ENCODE measurements at regions not wholly inside any gene's neighbourhood (a gene's known extent, or its start where the extent isn't known, plus 50 kb on each side); places are given as distances from the start of the nearest gene placed in this dataset.

DNA sequence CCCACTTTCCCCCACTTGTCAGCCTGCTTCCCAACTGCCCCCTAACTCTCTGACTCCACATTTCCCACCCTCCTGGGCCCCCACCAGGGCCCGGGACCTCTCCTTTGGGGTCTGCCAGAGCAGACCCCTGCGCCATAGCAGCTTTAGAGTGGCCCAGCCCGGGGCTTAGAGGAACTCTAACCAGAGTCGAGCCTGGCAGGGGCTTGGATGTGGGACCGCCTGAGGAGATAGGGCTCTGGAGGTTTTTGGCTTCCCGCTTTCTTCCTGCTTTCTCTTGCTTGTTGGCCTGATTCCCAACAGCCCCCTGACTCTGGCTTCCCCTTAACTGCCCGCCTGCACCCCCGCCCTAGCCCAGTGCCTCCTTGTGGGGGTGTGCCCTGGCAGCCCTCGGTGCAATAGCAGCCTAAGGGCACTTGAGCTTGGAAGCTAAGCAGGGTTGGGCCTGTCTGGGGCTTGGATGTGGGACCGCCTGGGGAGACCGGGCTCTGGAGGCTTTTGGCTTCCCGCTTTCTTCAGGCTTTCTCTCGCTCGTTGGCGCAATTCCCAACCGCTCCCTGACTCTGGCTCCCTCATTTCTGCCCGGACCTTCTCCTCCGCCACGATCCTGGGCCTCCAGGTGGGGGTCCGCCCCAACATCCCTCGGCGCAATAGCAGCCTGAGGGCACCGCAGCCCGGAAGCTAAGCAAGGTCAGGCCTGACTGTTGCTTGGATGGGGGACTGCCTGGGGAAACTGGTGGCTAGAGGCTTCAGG is 2292.0 kb downstream of the TP53TG3F start:
- no peak overlapping the region for H3K4me3 ChIP-seq (ENCODE audit: low read depth, low read length)
- H3K4me1 ChIP-seq (ENCODE audit: control insufficient read depth, insufficient read depth, low read length): no peaks in the 10 kb centered on the region
- CTCF ChIA-PET: no interaction called here
- H3K36me3 ChIP-seq (ENCODE audit: control insufficient read depth in 2 of 2, insufficient read depth in 1 of 2, low read length in 2 of 2): no peaks in the 10 kb centered on the region
- no peaks in the 10 kb centered on the region for H3K9me3 ChIP-seq (ENCODE audit: control insufficient read depth, insufficient read depth, low read depth, low read length)
- H3K27ac ChIP-seq (ENCODE audit: extremely low read depth, low read depth, low read length): no peak overlapping the region
- no peak for TF ChIP-seq ZNF350 (tag by site-specific recombination; IDR thresholded peaks at IDR 0.05)
- no peak for TF ChIP-seq OSR2 (tag by site-specific recombination; IDR thresholded peaks at IDR 0.05)
- no peak for TF ChIP-seq ZBTB20 (tag by site-specific recombination; IDR thresholded peaks at IDR 0.05)
- no peak for TF ChIP-seq ZNF571 (tag by site-specific recombination; IDR thresholded peaks at IDR 0.05)
- TF ChIP-seq BCL6B (tag by site-specific recombination; IDR thresholded peaks at IDR 0.05): no peak
- TF ChIP-seq, protein P1, sequence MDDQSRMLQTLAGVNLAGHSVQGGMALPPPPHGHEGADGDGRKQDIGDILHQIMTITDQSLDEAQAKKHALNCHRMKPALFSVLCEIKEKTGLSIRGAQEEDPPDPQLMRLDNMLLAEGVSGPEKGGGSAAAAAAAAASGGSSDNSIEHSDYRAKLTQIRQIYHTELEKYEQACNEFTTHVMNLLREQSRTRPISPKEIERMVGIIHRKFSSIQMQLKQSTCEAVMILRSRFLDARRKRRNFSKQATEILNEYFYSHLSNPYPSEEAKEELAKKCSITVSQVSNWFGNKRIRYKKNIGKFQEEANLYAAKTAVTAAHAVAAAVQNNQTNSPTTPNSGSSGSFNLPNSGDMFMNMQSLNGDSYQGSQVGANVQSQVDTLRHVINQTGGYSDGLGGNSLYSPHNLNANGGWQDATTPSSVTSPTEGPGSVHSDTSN (CRISPR knock-in tag; IDR thresholded peaks at IDR 0.05): no peak
- no peak for TF ChIP-seq ZNF660 (tag by site-specific recombination; IDR thresholded peaks at IDR 0.05)
- TF ChIP-seq GLI2 (tag by site-specific recombination; IDR thresholded peaks at IDR 0.05; ENCODE audit: borderline replicate concordance, low read depth): no peak
- no peak for TF ChIP-seq ZNF132 (tag by site-specific recombination; IDR thresholded peaks at IDR 0.05; ENCODE audit: borderline replicate concordance)
- POLR2A ChIA-PET: no interaction called here

GRCh38 chr16:35752012-35752772 is 2292.8 kb downstream of the TP53TG3F start:
- no peaks in the 10 kb centered on the region for H3K9me3 ChIP-seq (ENCODE audit: control insufficient read depth, insufficient read depth, low read depth, low read length)
- CTCF ChIA-PET: no interaction called here
- TF ChIP-seq SCRT1 (tag by site-specific recombination; IDR thresholded peaks at IDR 0.05; ENCODE audit: borderline replicate concordance): no peak
- TF ChIP-seq ZNF184 (tag by site-specific recombination; IDR thresholded peaks at IDR 0.05): no peak
- TF ChIP-seq KLF8 (tag by site-specific recombination; IDR thresholded peaks at IDR 0.05): no peak
- TF ChIP-seq ZNF707 (tag by site-specific recombination; IDR thresholded peaks at IDR 0.05): no peak
- TF ChIP-seq ZNF645 (tag by site-specific recombination; IDR thresholded peaks at IDR 0.05): no peak
- TF ChIP-seq PRDM4 (tag by site-specific recombination; IDR thresholded peaks at IDR 0.05): no peak
- TF ChIP-seq ZBTB21 (tag by site-specific recombination; IDR thresholded peaks at IDR 0.05): no peak
- TF ChIP-seq ZNF658 (tag by site-specific recombination; IDR thresholded peaks at IDR 0.05): no peak
- TF ChIP-seq, protein P2, sequence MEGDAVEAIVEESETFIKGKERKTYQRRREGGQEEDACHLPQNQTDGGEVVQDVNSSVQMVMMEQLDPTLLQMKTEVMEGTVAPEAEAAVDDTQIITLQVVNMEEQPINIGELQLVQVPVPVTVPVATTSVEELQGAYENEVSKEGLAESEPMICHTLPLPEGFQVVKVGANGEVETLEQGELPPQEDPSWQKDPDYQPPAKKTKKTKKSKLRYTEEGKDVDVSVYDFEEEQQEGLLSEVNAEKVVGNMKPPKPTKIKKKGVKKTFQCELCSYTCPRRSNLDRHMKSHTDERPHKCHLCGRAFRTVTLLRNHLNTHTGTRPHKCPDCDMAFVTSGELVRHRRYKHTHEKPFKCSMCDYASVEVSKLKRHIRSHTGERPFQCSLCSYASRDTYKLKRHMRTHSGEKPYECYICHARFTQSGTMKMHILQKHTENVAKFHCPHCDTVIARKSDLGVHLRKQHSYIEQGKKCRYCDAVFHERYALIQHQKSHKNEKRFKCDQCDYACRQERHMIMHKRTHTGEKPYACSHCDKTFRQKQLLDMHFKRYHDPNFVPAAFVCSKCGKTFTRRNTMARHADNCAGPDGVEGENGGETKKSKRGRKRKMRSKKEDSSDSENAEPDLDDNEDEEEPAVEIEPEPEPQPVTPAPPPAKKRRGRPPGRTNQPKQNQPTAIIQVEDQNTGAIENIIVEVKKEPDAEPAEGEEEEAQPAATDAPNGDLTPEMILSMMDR (tag by site-specific recombination; IDR thresholded peaks at IDR 0.05): no peak
- no peak for TF ChIP-seq ZNF274 (IDR thresholded peaks at IDR 0.05; ENCODE audit: low read length)
- TF ChIP-seq ZNF274 (tag by site-specific recombination; IDR thresholded peaks at IDR 0.05; ENCODE audit: borderline replicate concordance): no peak
- TF ChIP-seq SP2 (tag by site-specific recombination; IDR thresholded peaks at IDR 0.05): no peak
- TF ChIP-seq ZSCAN16 (tag by site-specific recombination; IDR thresholded peaks at IDR 0.05): no peak
- no peak for TF ChIP-seq ZNF146 (tag by site-specific recombination; IDR thresholded peaks at IDR 0.05)
- TF ChIP-seq ZNF623 (tag by site-specific recombination; IDR thresholded peaks at IDR 0.05): no peak
- TF ChIP-seq BCL11A (tag by site-specific recombination; IDR thresholded peaks at IDR 0.05; ENCODE audit: low read depth): no peak

More at GRCh38 chr16:35752012-35752772, 2292.8 kb downstream of the TP53TG3F start:
- no peak overlapping the region for H3K27ac ChIP-seq (ENCODE audit: extremely low read depth, low read depth, low read length)
- H3K4me1 ChIP-seq (ENCODE audit: control insufficient read depth, insufficient read depth, low read length): no peaks in the 10 kb centered on the region
- no peaks in the 10 kb centered on the region for H3K36me3 ChIP-seq (ENCODE audit: control insufficient read depth in 2 of 2, insufficient read depth in 1 of 2, low read length in 2 of 2)
- no peak overlapping the region for H3K4me3 ChIP-seq (ENCODE audit: low read depth, low read length)
- POLR2A ChIA-PET: no interaction called here
